Left renal pelvis (tissue), 4 donors: ENCODE measurements at regions not wholly inside any gene's neighbourhood (a gene's known extent, or its start where the extent isn't known, plus 50 kb on each side); places are given as distances from the start of the nearest gene placed in this dataset.

Source experiments
- DNase-seq, 4 donors: peaks; one replicate each; pipeline ENCODE4 v3.0.0-alpha.2; 2013; ENCODE audit warnings: low read depth in 4 of 4, low spot score in 3 of 4

- DNase-seq, result peak in 1 of 4 donors; percentile 34
These were observed 302.1 kb downstream of the MAP2K6 start for GRCh38 chr17:69716556-69716955.

GRCh38 chr17:69717214-69717613 lies 302.7 kb downstream of the MAP2K6 start:
- no peak for DNase-seq

- no peak for DNase-seq
These were observed 303.3 kb downstream of the MAP2K6 start for GRCh38 chr17:69717819-69718218.

GRCh38 chr17:69719474-69720048 lies 305.1 kb downstream of the MAP2K6 start:
- no peak for DNase-seq

- no peak for DNase-seq
These were observed 308.0 kb downstream of the MAP2K6 start for GRCh38 chr17:69722518-69722917.

GRCh38 chr17:69723316-69723715 lies 308.8 kb downstream of the MAP2K6 start:
- no peak for DNase-seq

- DNase-seq, result no peak
These were observed 309.2 kb downstream of the MAP2K6 start for GRCh38 chr17:69723741-69724140.

- no peak for DNase-seq
These were observed 309.7 kb downstream of the MAP2K6 start for GRCh38 chr17:69724238-69724637.

GRCh38 chr17:69725146-69725545 lies 310.6 kb downstream of the MAP2K6 start:
- DNase-seq, result no peak

- no peak for DNase-seq
These were observed 314.3 kb downstream of the MAP2K6 start for GRCh38 chr17:69728816-69729215.

- no peak for DNase-seq
These were observed 315.4 kb downstream of the MAP2K6 start for GRCh38 chr17:69729944-69730343.

- DNase-seq, result no peak
These were observed 317.9 kb downstream of the MAP2K6 start for GRCh38 chr17:69732272-69732918.

- no peak for DNase-seq
These were observed 318.9 kb downstream of the MAP2K6 start for GRCh38 chr17:69733171-69734012.

GRCh38 chr17:69734656-69735055 lies 320.2 kb downstream of the MAP2K6 start:
- no peak for DNase-seq

- DNase-seq, result no peak
These were observed 320.8 kb downstream of the MAP2K6 start for GRCh38 chr17:69735285-69735684.

- DNase-seq, result no peak
These were observed 328.6 kb downstream of the MAP2K6 start for GRCh38 chr17:69743091-69743490.

- no peak for DNase-seq
These were observed 330.1 kb downstream of the MAP2K6 start for GRCh38 chr17:69744512-69745070.

GRCh38 chr17:69749911-69750310 lies 325.1 kb upstream of the KCNJ16 start:
- DNase-seq, result no peak

- DNase-seq, result no peak
These were observed 317.2 kb upstream of the KCNJ16 start for GRCh38 chr17:69757688-69758430.

- no peak for DNase-seq
These were observed 314.5 kb upstream of the KCNJ16 start for GRCh38 chr17:69760562-69760961.

- DNase-seq, result no peak
These were observed 314.0 kb upstream of the KCNJ16 start for GRCh38 chr17:69761011-69761410.
